ENCODE measurements at regions not wholly inside any gene's neighbourhood (a gene's known extent, or its start where the extent isn't known, plus 50 kb on each side); places are given as distances from the start of the nearest gene placed in this dataset.

DNA sequence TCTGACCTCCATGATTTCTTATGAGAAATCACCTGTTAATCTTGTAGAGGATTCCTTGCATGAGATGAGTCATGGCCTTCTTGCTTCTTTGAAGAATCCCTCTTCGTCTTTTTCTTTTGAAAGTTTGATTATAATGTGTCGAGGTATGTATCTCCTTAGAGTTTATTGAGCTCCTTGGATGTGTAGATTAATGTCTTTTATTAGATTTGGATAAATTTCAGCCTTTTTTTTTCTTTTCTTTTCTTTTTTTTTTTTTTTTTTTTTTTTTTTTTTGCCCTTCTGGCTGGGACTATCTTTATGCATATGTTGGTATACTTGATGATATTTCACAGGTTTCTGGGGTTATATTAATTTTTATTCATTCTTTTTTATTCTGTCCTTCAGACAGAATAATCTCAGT is 72.3 kb upstream of the ITGA4 start:
- TF ChIP-seq POLR2AphosphoS5 (IDR thresholded peaks at IDR 0.05) = no peak
- TF ChIP-seq CTCF (IDR thresholded peaks at IDR 0.05) = no peak
